CD4-positive, alpha-beta T cell treated with Interleukin-21 for 1 hour (primary cell): ENCODE measurements at regions not wholly inside any gene's neighbourhood (a gene's known extent, or its start where the extent isn't known, plus 50 kb on each side); places are given as distances from the start of the nearest gene placed in this dataset.
"Not testable (repeated sequence)": the region's sequence is repeated elsewhere in the genome, so short reads cannot be mapped to it uniquely, and the experiment has no call there.

ENCODE experiments used
- DNase-seq: peaks from one replicate; pipeline ENCODE4 v3.0.0-alpha.2; 2020

GRCh38 chr12:127140864-127141484 is 1126.0 kb upstream of the TMEM132C start:
- not testable (repeated sequence) for DNase-seq

DNA sequence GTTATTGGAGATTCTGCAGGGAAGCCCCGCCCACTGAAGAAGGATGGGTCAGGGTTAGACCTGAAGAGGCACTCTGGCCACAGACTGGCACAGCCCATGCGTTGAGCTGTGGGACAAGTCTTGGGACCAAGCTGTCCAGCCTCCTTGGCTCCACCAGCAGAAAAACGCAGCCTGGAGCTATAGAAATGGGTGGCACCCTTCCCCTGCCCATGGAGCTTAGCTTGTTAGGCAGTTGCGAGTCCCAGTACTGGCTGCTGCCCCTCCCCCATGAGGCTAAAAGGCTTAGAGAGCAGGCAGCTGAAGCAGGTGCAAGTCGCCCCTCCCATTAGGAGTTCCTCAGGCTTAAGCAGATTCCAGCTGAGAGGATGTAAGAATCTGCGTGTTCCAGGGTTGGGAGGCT is 1124.0 kb upstream of the TMEM132C start:
- no peak for DNase-seq

GRCh38 chr12:127144770-127145169 is 1122.2 kb upstream of the TMEM132C start:
- DNase-seq, result no peak

DNA sequence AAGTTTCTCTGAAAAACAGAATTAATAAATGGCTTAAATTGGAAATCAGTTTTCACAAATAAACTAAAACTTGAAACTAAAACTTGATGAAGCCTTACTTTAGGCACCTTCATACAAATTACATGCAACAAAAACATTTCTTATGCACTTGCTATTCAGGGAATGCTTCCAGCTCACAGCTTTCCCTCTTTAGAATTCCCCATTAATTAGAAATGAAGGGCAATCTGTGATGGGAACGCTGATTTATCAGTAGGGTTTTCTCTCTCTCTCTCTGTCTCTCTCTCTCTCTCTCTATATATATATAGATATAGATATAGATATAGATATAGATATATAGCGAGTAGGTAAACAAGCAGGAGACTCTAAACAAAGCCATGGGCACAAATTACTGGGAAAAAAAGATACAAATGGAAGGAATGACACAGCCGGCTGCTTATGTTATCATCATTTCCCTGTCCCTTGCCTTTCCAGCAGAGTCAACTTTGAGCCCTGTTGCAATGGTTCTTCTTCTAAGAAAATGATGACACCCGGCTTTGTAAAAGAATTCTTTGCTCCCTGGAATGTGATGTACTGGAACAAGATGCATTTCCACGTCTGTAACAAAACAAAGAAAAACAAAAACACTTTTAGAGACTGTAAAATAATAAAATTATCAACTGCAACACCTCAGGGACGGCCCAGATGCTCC is 1121.6 kb upstream of the TMEM132C start:
- no peak for DNase-seq

DNA sequence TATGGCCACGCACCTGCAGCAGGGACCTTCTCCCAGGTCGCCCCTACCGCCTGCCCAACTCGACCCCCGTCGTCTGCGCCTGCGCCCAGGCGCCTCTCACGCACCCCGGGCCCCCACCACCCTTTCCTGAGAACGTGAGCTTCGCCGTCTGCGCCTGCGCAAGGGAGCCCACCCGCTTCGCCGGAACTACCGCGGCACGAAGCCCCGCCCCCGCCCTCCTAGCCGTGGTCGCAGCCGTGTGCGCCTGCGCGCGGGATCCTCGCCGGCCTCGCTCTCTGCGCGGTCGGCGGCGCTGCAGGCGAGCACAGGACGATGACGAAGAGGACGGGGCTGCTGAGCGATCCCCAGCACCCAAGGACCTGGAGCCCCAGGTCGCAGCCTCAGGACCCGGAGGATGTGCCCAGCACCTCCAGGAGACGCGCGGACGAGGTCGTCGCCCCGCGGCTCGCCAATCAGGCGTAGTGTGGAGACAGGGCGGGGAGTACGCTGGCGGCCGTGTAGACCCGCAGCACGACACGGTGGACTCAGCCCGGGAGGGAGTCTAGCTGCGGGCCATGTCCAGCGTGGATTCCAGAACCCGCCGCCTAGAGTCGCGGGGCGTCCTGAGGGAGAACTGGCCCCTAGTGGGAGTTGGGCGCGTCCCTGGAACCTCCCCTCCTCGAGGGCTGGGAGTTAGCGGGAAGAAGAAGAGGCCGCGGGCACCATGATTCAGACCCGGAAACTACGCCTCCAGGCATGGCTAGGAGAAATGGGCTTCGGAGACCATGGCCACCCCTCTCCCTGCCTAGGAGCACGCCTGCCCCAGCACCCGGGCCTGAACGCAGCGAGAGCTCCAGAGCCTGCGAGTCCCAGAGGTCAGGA is 1120.8 kb upstream of the TMEM132C start:
- peak; percentile 77 for DNase-seq

GRCh38 chr12:127146991-127147718 is 1119.8 kb upstream of the TMEM132C start:
- no peak for DNase-seq

- DNase-seq, result no peak
Observed at GRCh38 chr12:127147724-127148123, 1119.2 kb upstream of the TMEM132C start.

DNA sequence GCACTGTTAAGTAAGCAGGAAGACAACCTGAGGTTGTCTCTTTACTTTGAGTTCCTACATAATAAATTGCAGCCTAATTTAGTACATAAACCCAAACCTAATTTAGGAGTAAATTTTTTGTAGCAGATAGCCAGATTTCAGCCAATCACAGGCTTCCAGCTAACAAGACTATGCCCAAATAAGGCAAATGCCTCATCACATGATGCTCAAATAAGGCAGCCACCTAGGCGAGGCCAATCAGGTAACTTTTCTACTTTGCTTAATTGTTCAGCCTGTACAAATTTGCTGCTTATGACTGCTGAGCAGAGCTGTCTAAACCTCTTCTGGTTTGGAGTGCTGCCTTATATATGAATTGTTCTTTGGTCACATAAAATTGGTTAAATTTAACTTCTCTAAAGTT is 1118.7 kb upstream of the TMEM132C start:
- no peak for DNase-seq

DNA sequence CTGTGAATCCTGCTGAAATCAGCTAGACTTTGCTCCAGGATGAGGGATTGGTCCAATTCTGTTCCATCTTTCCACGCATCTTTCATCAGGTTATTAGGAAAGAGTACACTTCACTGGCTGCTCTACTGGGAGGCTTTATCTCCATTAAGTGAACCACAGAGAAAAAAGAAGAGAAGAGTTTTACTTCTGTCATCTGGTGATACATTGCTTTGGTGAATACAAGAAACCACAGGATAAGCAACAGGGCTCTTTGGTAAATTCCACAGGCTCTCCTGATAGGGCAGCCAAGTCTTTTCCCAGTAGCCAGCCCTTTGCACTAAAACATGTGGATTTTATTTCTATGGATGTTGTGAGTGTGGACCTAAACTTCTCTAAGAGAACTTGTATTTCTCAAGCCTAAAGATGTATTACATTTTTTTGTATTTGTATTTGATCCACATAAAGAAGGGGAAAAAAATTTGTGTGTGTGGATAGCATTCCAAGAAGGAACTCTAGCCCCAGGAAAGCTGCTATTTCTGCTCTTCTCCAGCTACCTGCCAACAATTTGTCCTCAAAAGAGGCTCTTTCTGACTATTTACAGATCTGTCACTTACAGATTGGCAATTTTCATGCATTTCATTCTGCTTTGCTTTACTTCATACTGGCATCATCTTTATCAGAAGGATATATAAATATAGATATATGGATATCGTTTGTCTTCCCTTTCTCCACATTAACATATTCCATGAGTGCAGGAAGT is 1117.6 kb upstream of the TMEM132C start:
- DNase-seq, result no peak

- no peak for DNase-seq
Observed at GRCh38 chr12:127150028-127150427, 1116.9 kb upstream of the TMEM132C start.

DNA sequence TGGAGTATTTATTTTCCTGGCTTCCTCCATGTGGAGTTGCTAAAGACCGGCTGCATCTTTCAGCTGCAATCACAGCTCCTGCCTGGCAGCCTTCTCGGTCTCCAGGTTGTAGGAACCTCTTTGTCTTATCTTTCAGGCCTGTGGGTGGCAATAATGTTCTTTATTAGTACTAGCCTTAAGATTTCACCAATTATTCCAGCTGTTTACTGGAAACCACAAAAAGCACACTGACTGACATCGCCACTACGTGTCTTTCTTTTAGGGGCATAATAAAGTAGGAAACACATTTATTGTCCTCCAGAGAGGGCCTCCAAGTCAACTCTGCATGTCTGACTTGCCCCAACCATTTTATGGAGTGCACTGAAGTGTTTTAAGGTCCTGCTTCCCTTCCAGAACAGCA is 1116.5 kb upstream of the TMEM132C start:
- DNase-seq, result no peak

DNA sequence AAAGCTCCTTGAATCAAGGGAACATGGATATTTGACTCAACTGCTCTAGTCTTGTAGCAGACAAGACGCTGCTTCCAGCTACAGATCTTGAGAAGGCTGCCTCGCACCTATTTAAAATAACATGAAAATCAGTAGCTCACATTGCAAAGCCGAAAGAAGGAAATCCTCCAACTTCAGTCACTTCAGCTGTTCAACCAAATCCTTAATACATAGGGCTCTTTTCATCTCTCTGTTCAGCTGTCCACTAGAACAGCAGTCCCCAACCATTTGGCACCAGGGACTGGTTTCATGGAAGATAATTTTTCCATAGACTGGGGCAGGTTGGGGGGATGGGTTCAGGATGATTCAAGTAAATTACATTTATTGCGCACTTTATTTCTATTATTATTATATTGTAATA is 1116.0 kb upstream of the TMEM132C start:
- no peak for DNase-seq

DNA sequence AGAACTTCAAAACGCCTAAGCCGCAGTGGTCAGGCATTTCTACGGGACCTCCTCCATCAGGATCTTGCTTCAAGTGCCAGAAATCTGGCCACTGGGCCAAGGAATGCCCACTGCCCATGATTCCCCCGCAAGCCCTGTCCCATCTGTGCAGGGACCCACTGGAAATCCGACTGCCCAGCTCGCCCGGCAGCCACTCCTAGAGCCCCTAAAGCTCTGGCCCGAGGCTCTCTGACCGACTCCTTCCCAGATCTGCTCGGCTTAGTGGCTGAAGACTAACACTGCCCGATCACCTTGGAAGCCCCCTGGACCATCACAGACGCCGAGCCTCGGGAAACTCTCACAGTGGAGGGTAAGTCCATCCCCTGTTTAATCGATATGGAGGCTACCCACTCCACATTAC is 1113.0 kb upstream of the TMEM132C start:
- no peak for DNase-seq

GRCh38 chr12:127154830-127155229 is 1112.1 kb upstream of the TMEM132C start:
- not testable (repeated sequence) for DNase-seq

GRCh38 chr12:127155935-127156619 is 1110.9 kb upstream of the TMEM132C start:
- not testable (repeated sequence) for DNase-seq

- DNase-seq, result not testable (repeated sequence)
Observed at GRCh38 chr12:127157501-127158366, 1109.2 kb upstream of the TMEM132C start.

DNA sequence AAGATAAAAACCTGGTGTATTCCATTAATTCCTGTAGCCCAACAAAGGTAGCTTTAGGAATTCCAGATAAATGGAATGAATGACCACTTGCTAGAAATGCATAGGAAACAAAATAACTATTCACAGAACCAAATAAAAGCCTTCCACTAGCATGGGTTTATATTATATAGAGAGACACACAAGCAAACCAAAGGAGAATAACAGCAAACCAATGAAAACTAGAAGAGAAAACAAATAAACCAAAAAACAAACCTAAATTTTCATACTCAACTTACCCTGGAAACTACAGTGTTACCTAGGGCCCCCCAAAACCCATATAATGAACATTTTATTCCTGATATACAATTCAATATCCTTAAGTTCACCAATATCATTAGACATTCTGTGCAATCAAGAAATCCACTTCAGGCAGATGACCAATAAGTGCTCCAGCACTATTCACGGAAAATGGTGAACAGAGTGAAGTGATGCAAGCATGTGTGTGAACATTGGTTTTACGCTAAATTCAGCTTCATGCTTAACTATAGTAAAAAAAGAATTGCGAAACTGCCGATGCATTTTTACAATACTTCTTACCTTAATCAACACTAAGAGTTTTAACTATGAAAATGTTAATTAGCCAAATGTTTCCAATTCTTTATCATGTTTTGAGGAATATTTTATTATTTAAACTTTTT is 1108.4 kb upstream of the TMEM132C start:
- no peak for DNase-seq

GRCh38 chr12:127161466-127161865 is 1105.5 kb upstream of the TMEM132C start:
- DNase-seq, result no peak

DNA sequence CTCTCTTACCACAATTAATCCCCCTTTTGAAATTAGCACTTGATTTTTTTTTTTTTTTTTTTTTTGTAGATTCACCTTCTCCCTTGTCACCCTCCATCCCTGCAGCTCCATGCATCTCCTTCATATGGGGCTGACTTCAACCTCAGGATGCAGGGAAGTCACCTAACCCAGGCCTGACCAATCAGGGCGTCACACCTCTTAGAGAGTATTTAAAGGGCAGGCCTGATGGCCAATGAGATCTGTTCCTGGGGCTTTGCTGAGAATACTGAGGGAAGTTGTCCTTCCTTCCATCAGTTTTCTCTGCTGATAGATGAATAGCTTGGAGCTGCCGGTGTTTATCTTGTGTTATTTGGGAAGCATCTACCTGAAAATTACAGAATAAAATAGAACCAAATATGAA is 1104.7 kb upstream of the TMEM132C start:
- DNase-seq, result no peak

GRCh38 chr12:127162902-127163301 is 1104.1 kb upstream of the TMEM132C start:
- peak; percentile 56 for DNase-seq
